GM21528 (cell line): ENCODE measurements at regions not wholly inside any gene's neighbourhood (a gene's known extent, or its start where the extent isn't known, plus 50 kb on each side); places are given as distances from the start of the nearest gene placed in this dataset.
"Not testable (repeated sequence)": the region's sequence is repeated elsewhere in the genome, so short reads cannot be mapped to it uniquely, and the experiment has no call there.

ENCODE experiments used
- ATAC-seq: cut with Tn5 transposase; IDR thresholded peaks from one replicate; pipeline ENCODE4 v1.9.1; 2021; ENCODE audit warnings: mild to moderate bottlenecking, moderate library complexity; ENCODE audit not compliant: unreplicated experiment, low FRiP score

DNA sequence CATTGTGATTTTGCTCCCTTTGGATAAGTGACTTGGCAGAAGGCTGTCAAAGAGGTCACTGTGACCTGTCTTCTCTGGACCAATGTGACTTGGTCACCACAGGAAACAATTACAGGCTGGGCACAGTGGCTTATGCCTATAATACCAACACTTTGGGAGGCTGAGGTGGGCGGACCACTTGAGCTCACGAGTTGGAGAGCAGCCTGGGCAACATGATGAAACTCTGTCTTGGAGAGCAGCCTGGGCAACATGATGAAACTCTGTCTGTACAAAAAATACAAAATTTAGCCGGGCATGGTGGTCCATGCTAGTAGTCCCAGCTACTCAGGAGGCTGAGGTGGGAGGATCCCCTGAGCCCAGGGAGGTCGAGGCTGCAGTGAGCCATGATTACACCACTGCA is 256.9 kb downstream of the FAM72C start:
- not testable (repeated sequence) for ATAC-seq

DNA sequence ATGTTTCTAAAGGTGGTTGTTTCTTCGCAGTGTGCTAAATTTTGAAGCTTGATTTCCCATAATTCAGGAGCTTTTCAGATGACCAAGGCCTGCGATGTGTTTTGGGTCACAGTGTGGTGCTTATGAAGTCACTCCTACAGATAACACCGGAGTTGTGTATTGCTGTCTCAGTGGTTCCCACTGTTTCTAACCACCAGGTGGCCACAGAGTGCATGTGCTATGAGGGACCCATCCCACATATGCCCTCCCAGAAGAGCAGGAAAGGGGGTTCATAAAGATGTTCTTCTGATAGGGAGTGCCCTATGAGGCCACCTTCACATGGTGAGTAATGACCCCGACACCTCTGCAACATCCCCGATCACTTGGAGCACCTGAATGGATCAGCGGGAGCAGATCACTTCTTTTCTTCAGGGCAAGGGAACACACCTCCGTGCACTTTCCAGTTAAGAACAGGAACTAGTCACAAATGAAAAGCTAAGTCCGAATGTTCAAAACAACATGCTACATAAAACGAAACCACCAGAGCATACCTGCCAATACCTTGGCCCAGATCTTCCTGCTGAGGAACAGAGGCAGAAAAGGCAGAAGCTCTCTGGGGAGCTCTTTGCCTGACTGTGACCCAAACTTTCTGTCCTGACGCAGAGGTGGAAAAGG is 262.1 kb downstream of the FAM72C start:
- ATAC-seq, result not testable (repeated sequence)

DNA sequence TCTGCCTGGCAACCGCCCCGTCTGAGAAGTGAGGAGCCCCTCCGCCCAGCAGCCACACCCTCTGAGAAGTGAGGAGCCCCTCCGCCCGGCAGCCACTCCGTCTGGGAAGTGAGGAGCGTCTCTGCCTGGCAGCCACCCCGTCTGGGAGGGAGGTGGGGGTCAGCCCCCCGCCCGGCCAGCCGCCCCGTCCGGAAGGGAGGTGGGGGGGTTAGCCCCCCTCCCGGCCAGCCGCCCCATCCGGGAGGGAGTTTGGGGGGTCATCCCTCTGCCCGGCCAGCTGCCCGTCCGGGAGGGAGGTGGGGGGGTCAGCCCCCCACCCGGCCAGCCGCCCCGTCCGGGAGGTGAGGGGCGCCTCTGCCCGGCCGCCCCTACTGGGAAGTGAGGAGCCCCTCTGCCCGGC is 269.0 kb downstream of the FAM72C start:
- not testable (repeated sequence) for ATAC-seq

DNA sequence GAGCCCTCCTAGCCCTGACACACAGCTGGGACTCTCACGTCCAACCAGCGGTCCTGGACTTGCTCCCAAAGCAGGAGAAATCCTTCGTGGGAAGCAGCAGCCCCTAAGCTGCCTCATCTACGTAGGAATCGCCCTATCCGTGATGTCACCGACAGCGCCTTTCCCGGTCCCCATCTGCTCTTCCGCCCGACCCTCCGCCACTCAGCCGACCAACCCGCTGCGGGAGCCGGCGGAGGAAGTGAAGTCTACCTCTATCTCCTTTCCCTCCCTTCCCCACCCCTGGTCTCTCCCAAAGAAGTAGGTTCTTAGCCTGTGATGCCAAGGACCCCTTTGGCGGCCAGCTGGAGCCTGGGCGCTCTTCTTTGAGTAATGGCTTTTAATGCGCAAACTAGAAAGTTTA is 272.1 kb downstream of the FAM72C start:
- no peak for ATAC-seq

DNA sequence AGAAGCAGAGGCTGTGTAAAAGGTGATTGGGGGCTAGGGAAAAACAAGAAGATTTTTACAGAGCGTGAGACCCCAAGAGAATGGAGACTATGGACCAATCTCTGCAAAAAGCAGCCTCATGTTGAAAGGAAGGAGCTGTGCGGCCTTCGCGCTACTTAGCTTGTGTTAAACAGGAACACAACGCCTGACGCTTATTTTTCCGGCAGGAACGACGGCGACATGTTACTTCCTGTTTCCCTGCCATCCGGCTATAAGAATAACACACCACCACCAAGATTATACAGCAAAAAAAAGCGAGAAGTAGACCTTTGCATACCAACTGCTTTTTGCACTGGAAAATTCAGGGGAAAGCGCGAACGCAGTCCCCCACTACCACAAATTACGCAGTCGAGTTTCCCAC is 272.7 kb downstream of the FAM72C start:
- ATAC-seq, result no peak

DNA sequence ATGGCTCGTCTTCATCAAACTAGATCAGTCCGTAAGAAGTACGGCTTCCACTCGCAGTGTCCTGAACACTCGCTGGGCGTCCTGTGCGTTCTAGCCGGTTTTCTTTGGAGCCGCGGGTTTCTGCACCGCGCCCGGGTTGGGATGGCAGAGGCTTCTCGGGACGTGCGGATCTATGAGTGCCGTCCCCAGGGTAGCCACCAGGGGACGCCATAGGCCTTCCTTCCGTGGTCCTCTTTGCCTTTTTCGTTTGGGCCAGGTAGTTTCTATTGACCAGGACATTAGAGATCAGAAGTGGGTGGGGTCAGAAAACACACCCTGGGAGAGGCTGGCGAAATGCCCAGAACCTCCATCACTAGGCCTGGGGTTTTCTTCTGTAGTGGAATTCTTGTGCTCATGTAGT is 273.8 kb downstream of the FAM72C start:
- ATAC-seq, result no peak

DNA sequence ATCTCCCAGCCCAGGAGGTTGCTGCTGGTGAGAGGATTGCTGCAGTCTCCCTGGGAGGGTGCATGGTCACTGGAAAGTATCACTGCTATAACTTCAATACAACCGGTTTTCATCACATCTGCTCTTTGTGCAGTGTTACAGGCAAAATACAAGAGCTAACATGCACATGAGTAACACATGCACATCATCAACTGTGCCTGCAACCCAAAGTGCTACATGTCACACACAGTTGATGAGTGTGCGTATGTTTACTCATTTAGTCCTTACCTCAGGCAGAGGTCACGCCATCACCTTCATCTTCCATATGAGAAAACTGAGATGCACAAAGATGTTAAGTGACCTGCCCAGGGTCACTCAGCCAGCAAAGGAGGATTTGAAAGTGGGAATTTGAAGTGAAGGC is 277.7 kb downstream of the FAM72C start:
- ATAC-seq, result no peak

DNA sequence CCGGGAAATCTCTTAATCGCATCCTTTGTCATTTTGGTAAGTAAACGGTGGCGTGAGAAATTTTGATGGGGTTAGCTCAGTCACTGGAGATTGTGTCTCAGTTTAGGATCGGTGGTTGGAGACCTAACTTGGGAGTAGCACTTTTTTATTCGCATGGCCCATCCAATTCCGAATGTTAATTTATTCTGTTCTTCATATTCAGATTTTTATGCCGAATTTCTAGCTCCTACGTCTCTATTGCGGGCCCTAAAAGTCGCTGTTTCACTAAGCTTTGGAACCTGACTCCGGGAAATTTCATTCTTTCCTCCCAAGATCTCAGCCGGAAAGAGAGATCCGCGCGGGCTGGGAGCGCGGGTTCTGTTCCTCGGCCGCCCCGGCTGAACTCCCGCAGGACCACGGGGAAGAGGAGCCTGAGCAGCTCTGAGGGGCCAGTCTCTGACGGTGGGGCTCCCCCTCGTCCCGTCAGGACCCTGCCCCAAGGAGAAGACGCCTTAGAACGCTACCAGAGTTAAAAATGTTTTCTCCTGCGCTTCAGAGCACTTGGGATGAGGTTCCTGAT is 279.7 kb downstream of the FAM72C start:
- no peak for ATAC-seq

DNA sequence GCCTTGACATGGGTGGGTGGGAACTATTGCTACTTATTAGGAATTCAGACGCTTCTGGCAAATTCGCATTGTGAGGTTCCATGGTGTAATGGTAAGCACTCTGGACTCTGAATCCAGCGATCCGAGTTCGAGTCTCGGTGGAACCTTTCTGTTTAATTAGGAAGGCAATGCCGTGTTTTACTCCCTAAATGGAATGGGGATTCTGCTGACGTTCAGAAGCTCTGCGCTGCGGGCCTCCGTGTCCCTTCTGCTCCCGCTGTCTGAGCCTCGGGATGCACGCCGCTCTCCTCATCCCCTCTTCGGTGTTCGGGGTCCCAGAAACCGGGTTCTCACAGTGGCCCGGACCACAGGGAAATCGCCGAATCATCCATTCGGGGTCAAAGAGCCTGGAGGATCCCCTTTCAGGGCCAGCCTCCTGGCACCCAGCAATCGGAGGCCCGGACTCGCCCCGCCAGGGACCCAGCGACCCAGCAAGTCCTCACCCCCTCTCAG is 280.3 kb downstream of the FAM72C start:
- ATAC-seq, result no peak

DNA sequence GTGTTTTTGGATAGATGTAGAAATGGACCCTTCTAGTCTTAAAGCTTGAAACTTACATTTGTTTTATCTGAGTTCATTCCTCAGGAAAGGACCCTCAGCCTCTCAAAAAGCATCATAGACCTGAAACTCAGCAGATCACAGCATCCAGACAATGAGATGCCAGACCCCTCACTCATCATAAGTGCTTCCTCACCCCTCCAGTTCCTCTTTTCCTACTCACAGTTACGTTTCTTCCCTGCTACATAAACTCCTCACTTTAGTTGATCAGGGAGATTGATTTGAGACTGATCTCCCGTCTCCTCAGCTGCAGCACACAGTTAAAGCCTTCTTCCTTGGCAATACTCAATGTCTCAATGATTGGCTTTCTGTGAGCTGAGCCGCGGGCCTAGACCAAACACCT is 282.0 kb downstream of the FAM72C start:
- ATAC-seq, result no peak

DNA sequence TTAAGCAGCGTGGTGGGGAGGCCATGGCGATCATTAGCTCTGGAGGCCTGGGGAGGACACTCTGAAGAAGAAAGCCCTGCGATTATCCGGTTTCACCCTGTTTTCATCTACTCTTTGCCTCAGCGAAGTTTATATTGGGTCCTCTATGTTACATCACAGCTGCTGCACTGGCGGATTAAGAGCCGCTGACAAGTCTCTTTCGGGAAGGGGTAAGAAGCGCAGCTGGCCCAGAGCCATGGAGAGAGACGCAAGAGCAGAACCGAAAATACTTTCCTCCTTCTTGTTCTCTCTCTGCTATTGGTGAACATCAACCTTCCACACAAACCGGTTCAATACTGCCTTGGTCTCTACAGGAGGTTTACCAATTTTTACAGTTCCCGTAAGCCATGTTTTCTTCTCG is 291.5 kb downstream of the FAM72C start:
- no peak for ATAC-seq

DNA sequence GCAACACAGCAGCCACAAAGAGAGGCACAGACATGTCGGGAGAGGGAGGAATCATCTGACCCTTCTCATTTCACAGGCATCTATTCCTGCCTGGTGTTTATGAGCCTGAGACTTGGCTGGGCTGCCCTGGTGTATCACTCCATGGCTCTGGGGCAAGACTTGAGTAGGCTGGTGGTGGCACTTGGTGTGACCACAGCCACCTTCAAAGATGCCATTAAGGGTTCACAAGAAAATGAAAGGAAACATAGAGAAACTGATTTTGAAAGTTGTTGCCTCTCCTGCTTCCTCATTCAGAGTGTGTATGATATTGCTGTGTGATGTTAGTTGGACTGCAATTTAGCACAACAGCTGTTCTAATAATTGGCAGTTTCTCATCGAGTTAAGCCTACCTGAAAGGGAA is 298.8 kb downstream of the FAM72C start:
- ATAC-seq, result no peak

DNA sequence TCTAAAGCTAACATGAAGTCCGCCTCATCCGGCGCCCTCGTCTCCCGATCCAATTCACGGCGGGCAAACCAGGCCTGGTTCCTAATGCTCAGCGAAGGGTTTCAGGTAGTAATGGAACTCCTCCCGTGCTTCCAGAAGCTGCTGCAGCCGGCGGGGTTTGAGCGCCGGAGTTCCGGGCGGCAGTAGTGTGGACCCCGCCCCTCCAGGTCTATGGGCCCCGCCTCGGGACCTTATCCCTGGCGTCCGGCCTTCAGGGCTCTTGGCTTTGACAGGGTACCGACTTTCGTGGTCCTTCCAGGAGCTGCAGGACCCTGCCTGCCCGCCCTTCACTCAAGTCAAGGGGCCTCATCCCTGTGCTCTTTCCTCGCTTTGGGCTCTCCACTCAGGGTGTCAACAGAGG is 304.1 kb downstream of the FAM72C start:
- no peak for ATAC-seq

DNA sequence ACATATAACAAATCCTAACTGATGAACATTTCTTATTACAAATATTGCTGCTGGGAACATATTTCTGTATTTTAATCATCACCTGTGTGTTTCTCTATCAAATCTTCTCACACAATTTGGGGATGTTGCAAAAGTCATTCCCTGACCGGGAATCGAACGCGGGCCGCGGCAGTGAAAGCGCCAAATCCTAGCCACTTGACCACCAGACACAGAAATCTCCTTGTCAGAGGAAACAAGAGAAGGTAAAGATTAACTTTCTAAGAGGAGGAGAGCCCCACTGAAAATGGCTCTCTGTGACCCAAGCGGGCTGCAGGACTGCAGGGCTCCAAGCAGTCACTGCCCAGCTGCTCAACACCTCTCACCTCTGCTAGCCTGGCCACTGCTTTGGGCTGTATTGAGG is 304.9 kb downstream of the FAM72C start:
- no peak for ATAC-seq

DNA sequence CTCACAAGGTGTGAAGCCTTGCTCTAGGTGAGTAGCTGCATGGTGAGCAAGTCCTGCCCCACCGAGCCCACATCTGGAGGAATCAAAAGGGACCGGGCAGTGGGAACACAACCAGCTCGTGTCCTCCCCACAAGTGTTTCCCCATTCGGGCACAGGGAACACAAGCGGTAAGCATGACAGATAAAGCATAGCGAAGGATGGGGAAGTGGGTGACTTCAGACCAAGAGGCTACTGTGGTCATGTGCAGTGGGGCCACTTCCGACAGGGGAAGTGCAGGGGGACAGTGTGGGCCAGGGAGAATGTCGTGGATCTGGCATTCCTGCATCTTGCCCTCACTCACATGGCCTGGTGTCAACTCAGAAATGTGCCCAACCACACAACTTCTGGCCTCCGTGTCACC is 306.2 kb downstream of the FAM72C start:
- ATAC-seq, result no peak

DNA sequence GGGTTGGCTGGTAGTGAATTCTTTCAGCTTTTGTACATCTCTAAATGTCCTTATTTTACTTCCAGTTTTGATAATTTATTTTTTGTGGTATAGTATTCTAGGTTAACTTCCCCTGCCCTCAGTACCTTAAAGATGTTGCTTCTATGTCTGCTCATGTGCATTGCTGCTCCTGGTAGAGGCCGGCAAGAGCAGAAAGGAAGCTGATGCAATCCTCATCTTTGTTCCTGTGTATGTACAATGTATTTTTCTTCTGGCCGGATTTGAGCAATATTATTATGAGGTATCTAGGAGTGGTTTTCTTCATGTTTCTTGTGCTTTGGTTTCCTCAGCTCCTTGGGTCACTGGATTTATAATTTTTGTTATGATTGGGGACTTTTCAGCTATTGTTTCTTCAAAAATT is 308.7 kb downstream of the FAM72C start:
- ATAC-seq, result not testable (repeated sequence)

DNA sequence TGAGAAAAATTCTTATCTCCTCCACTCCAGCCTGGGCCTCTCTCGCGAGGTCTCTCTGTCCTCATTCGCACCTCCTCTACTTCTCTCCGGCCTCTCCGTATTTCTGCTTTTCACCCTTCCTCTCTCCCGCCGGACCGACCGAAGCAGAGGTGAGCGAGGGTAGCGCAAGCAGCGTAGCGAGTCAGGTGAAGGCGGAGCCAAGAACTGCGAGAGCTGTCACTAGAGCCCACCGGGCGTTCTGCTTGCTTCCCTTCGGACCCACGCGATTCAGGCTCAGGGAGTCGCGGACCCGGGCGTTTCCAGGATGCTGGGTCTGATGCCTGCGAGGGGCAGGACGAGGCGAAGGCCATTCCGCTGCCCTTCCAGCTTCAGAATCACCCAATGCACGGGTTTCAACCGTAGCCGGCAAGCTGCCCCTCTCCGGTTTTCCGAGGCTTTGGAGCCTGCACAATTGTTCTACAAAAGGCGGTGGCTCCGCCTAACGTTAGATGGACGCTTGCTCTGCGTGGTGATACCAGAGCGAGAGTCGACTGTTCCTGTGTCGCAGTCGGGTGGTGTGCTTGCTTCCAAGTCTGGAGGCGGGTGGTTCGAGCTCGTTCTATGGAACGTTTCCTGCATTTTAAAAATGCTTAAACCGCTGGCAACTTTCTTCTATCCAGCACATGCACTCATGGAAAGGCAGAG is 310.2 kb downstream of the FAM72C start:
- no peak for ATAC-seq

DNA sequence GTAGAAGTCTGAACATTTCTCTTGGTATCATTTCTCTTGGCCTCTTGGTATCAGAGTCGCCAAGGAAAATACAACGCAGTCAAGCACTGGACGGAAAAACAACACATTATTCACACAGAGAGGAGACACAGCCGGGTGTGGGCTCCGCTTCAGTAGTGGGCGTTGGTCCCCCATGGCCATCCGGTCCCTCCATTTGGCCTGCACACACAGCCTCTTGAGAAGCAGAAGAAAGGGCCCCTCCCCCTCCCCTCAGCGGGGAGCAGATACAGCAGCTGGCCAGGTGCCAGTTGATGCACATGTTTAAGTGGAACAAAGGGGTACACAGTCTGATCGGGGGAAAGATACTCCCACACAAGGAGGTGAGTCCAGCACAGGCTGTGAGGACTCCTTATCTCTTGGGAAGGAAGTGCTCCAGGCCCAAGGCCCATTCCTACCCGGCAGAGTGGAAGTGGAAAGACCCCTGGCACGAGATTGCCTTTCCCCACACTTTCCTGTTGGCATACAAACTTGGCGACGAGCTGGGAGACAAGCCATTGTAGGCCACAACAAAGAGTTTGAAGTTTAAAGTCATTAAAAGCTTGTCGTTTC is 311.3 kb downstream of the FAM72C start:
- ATAC-seq, result no peak

DNA sequence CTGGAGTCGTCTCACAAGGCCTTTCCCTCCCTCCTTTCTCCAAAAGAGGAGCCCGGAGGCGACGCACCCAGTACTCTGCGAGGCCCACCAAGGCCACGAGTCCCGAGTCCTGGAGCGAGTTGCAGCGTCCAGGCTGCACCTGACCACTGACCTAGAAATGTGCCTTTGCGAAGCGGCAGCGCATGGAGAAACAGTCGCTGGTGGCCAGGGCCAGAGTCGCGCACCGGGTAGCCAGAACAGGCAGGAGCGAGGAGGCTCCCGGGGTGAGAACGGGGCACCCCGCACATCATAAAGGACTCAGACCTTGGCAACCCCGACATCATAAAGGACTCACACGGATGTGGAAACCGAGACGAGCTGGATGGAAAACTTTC is 318.4 kb downstream of the FAM72C start:
- ATAC-seq, result no peak

DNA sequence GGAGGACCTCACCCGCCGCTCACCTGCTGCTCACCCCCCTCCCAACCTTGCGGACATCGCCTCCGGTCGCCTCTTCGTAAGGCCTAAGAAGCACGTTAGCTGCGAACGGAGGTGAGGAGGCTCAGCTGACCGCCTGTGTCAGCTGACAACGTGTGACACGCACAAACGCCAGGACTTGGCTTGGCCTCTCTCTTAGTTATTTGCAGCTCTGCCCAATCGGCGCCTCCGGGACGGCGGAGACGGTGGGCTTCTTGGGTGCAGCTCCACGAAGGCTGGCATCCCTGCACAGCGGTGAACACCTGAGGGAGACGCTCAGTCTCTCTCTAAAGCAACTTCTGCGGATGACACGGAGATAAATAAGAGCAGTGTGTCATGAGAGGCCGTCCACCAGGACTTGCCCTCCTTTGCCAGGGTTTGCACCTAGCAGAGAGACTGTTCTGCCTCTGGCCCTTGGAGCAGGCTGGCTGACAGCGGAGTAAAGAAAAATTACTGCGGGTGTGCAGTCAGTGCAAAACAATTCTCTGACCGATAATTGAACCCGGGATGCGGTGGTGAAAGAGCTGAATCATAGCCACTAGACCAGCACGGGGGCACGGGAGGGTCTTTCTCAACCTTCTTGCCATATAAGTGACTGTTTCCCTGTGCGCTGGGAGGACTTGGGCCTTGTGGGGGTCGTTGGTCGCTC is 318.9 kb downstream of the FAM72C start:
- ATAC-seq, result no peak

DNA sequence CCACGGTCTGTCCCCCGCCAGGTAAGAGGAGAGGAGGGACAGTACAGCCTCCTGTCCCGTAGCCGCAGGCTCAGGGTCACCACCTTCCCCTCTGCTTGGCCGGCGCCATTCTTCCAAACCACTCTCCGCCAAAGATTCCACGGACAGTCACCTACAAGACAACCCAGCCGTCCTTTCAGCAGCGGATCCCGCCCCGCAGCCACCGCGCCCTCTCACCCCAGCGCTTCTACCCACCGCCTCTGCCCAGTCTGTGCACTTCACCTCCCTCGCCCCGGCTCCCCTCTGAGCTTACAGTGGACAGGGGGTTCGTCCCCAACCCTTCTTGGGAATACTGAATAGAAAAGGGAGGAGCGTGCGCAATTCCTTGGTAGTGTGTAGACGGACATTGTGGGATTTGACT is 319.6 kb downstream of the FAM72C start:
- ATAC-seq, result no peak
